ENCODE measurements at regions not wholly inside any gene's neighbourhood (a gene's known extent, or its start where the extent isn't known, plus 50 kb on each side); places are given as distances from the start of the nearest gene placed in this dataset.

- Histone ChIP-seq H3K9me3 (ENCODE audit: control insufficient read depth, low read depth, low read length) (no peaks in the 10 kb centered on the region), H3K27ac (ENCODE audit: control insufficient read depth, insufficient read depth, low read length) (no peak overlapping the region), H3K9me1 (ENCODE audit: control insufficient read depth, extremely low read depth, insufficient read depth, low read length) (no peaks in the 10 kb centered on the region), H3K79me2 (ENCODE audit: control insufficient read depth, insufficient read depth, low read length) (no peaks in the 10 kb centered on the region), H4K20me1 (ENCODE audit: control insufficient read depth, extremely low read depth, insufficient read depth, low read length) (no peaks in the 10 kb centered on the region), H3K4me3 (ENCODE audit: control insufficient read depth in 2 of 3, extremely low read depth in 1 of 3, insufficient read depth in 2 of 3, low read depth in 1 of 3, low read length in 3 of 3) (no peak overlapping the region), H3K27me3 (ENCODE audit: control insufficient read depth, extremely low read depth, insufficient read depth, low read length) (no peaks in the 10 kb centered on the region), H3K4me1 (ENCODE audit: control insufficient read depth, extremely low read depth, insufficient read depth, low read length) (no peaks in the 10 kb centered on the region), H3K36me3 (ENCODE audit: control insufficient read depth in 2 of 2, extremely low read depth in 1 of 2, insufficient read depth in 2 of 2, low read length in 2 of 2) (no peaks in the 10 kb centered on the region), H3K4me2 (ENCODE audit: control insufficient read depth, extremely low read depth, insufficient read depth, low read depth, low read length) (no peak overlapping the region), H3K9ac (ENCODE audit: control insufficient read depth, extremely low read depth, insufficient read depth, low read length) (no peak overlapping the region), H2AFZ (ENCODE audit: control insufficient read depth, low read length) (no peak overlapping the region)
- FAIRE-seq (no peak), DNase-seq (ENCODE audit: low read depth, low spot score) (no peak)
- dilution Hi-C loops (cut with MboI; ENCODE audit: extremely low pct_ligation_motif_present, low sequenced_read_pairs), result no loop called here
- TF ChIP-seq CTCF (optimal IDR thresholded peaks at IDR 0.05 in 1 of 3, IDR thresholded peaks at IDR 0.05 in 1 of 3, conservative IDR thresholded peaks at IDR 0.05 in 1 of 3; ENCODE audit: extremely low read depth in 1 of 3, insufficient read depth in 2 of 3, low read length in 3 of 3), result no peak
- TF ChIP-seq EZH2 (IDR thresholded peaks at IDR 0.05; ENCODE audit: low read length), result no peak
Observed at GRCh38 chr18:9008200-9008708, 94.2 kb upstream of the NDUFV2 start.

GRCh38 chr18:9008709-9009635 is 93.5 kb upstream of the NDUFV2 start:
- dilution Hi-C loops (cut with MboI; ENCODE audit: extremely low pct_ligation_motif_present, low sequenced_read_pairs), result no loop called here
- Histone ChIP-seq H3K27ac (ENCODE audit: control insufficient read depth, insufficient read depth, low read length) (no peak overlapping the region), H3K9me1 (ENCODE audit: control insufficient read depth, extremely low read depth, insufficient read depth, low read length) (no peaks in the 10 kb centered on the region), H3K9ac (ENCODE audit: control insufficient read depth, extremely low read depth, insufficient read depth, low read length) (no peak overlapping the region), H3K79me2 (ENCODE audit: control insufficient read depth, insufficient read depth, low read length) (no peaks in the 10 kb centered on the region), H3K4me1 (ENCODE audit: control insufficient read depth, extremely low read depth, insufficient read depth, low read length) (no peaks in the 10 kb centered on the region), H3K4me2 (ENCODE audit: control insufficient read depth, extremely low read depth, insufficient read depth, low read depth, low read length) (no peak overlapping the region), H3K27me3 (ENCODE audit: control insufficient read depth, extremely low read depth, insufficient read depth, low read length) (no peaks in the 10 kb centered on the region), H4K20me1 (ENCODE audit: control insufficient read depth, extremely low read depth, insufficient read depth, low read length) (no peaks in the 10 kb centered on the region), H3K4me3 (ENCODE audit: control insufficient read depth in 2 of 3, extremely low read depth in 1 of 3, insufficient read depth in 2 of 3, low read depth in 1 of 3, low read length in 3 of 3) (no peak overlapping the region), H2AFZ (ENCODE audit: control insufficient read depth, low read length) (no peak overlapping the region), H3K36me3 (ENCODE audit: control insufficient read depth in 2 of 2, extremely low read depth in 1 of 2, insufficient read depth in 2 of 2, low read length in 2 of 2) (no peaks in the 10 kb centered on the region), H3K9me3 (ENCODE audit: control insufficient read depth, low read depth, low read length) (no peaks in the 10 kb centered on the region)
- no peak for DNase-seq (ENCODE audit: low read depth, low spot score)
- no peak for FAIRE-seq
- TF ChIP-seq EZH2 (IDR thresholded peaks at IDR 0.05; ENCODE audit: low read length), result no peak
- TF ChIP-seq CTCF (optimal IDR thresholded peaks at IDR 0.05 in 1 of 3, IDR thresholded peaks at IDR 0.05 in 1 of 3, conservative IDR thresholded peaks at IDR 0.05 in 1 of 3; ENCODE audit: extremely low read depth in 1 of 3, insufficient read depth in 2 of 3, low read length in 3 of 3), result no peak
